GM21447 (cell line): ENCODE measurements at regions not wholly inside any gene's neighbourhood (a gene's known extent, or its start where the extent isn't known, plus 50 kb on each side); places are given as distances from the start of the nearest gene placed in this dataset.

Source experiments
- ATAC-seq: cut with Tn5 transposase; IDR thresholded peaks from one replicate; pipeline ENCODE4 v1.9.1; 2021; ENCODE audit not compliant: unreplicated experiment

- no peak for ATAC-seq
These were observed 59.5 kb upstream of the DYNAP start for GRCh38 chr18:54531402-54532065.

GRCh38 chr18:54532222-54532621 lies 58.8 kb upstream of the DYNAP start:
- ATAC-seq = no peak

- ATAC-seq = no peak
These were observed 58.1 kb upstream of the DYNAP start for GRCh38 chr18:54532962-54533361.
